ENCODE measurements at regions not wholly inside any gene's neighbourhood (a gene's known extent, or its start where the extent isn't known, plus 50 kb on each side); places are given as distances from the start of the nearest gene placed in this dataset.

DNA sequence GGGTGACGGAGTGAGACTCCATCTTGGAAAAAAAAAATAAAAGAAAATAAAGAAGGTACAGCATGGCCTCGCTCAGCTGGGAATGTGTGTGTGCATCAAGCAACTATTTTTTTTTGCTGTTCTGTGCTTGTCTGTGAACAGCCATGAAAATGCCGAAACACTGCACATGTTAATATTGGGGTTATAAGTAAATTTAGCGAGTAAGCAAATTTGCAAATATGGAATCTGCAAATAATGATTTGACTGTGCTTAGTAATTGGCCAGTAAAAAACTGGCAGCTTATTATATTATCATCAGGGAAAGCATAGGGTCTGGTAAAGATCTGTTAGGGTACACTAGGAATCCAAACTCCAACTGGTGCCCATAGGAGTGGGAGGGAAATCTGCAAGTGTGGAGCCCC is 278.1 kb upstream of the KLF4 start:
- TF ChIP-seq, protein P1, sequence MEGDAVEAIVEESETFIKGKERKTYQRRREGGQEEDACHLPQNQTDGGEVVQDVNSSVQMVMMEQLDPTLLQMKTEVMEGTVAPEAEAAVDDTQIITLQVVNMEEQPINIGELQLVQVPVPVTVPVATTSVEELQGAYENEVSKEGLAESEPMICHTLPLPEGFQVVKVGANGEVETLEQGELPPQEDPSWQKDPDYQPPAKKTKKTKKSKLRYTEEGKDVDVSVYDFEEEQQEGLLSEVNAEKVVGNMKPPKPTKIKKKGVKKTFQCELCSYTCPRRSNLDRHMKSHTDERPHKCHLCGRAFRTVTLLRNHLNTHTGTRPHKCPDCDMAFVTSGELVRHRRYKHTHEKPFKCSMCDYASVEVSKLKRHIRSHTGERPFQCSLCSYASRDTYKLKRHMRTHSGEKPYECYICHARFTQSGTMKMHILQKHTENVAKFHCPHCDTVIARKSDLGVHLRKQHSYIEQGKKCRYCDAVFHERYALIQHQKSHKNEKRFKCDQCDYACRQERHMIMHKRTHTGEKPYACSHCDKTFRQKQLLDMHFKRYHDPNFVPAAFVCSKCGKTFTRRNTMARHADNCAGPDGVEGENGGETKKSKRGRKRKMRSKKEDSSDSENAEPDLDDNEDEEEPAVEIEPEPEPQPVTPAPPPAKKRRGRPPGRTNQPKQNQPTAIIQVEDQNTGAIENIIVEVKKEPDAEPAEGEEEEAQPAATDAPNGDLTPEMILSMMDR (IDR thresholded peaks at IDR 0.05; ENCODE audit: insufficient read depth, low read depth, low read length): no peak
- no peak for TF ChIP-seq EZH2 (IDR thresholded peaks at IDR 0.05; ENCODE audit: insufficient read depth, low read length)

Data from astrocyte (in vitro differentiated cells and primary cell).